Neural progenitor cell (in vitro differentiated cells): ENCODE measurements at regions not wholly inside any gene's neighbourhood (a gene's known extent, or its start where the extent isn't known, plus 50 kb on each side); places are given as distances from the start of the nearest gene placed in this dataset.

ENCODE experiments used
- CTCF ChIP-seq: fragments of 200-600 bp; sonication (generic); IDR thresholded peaks from 2 replicates; pipeline ENCODE4 v1.5.1; 2017; ENCODE audit warnings: antibody characterized with exemption, mild to moderate bottlenecking
- EZH2 ChIP-seq: fragments of 200-600 bp; sonication (generic); IDR thresholded peaks from 2 replicates; pipeline ENCODE4 v1.6.1; 2017; ENCODE audit warnings: antibody characterized with exemption, mild to moderate bottlenecking, moderate library complexity
- EZH2phosphoT487 ChIP-seq: fragments of 200-600 bp; sonication (generic); IDR thresholded peaks from 2 replicates; pipeline ENCODE4 v1.6.1; 2017; ENCODE audit warnings: antibody characterized with exemption

- TF ChIP-seq CTCF (no peak), EZH2 (no peak), EZH2phosphoT487 (no peak)
Measured at GRCh38 chr1:18021242-18021641, 86.4 kb upstream of the IGSF21 start.
